Endothelial cell of umbilical vein (primary cell): ENCODE measurements at regions not wholly inside any gene's neighbourhood (a gene's known extent, or its start where the extent isn't known, plus 50 kb on each side); places are given as distances from the start of the nearest gene placed in this dataset.

ENCODE experiments used
- MYC ChIP-seq: IDR thresholded peaks from one replicate; pipeline ENCODE4 v1.6.1; 2011; ENCODE audit warnings: mild to moderate bottlenecking, low read depth, low read length
- POLR2A ChIP-seq: IDR thresholded peaks from 2 replicates; pipeline ENCODE4 v1.6.1; 2012; ENCODE audit warnings: low read depth, mild to moderate bottlenecking, control low read depth, low read length
- POLR2AphosphoS5 ChIP-seq: IDR thresholded peaks from 2 replicates; pipeline ENCODE4 v1.6.1; 2012; ENCODE audit warnings: low read depth, mild to moderate bottlenecking, control low read depth, low read length, moderate library complexity; ENCODE audit not compliant: insufficient read depth
- TF ChIP-seq, protein P1 (sequence below), 2 donors: IDR thresholded peaks; 1 replicate in 1 of 2; 2 replicates in 1 of 2; pipeline ENCODE4 v1.5.1; 2011; ENCODE audit warnings: low read length in 2 of 2, mild to moderate bottlenecking in 2 of 2, moderate library complexity in 2 of 2, control low read depth in 1 of 2, inconsistent platforms in 1 of 2, low read depth in 1 of 2; ENCODE audit not compliant: insufficient read depth in 1 of 2; ENCODE audit errors: extremely low read depth in 1 of 2

DNA sequence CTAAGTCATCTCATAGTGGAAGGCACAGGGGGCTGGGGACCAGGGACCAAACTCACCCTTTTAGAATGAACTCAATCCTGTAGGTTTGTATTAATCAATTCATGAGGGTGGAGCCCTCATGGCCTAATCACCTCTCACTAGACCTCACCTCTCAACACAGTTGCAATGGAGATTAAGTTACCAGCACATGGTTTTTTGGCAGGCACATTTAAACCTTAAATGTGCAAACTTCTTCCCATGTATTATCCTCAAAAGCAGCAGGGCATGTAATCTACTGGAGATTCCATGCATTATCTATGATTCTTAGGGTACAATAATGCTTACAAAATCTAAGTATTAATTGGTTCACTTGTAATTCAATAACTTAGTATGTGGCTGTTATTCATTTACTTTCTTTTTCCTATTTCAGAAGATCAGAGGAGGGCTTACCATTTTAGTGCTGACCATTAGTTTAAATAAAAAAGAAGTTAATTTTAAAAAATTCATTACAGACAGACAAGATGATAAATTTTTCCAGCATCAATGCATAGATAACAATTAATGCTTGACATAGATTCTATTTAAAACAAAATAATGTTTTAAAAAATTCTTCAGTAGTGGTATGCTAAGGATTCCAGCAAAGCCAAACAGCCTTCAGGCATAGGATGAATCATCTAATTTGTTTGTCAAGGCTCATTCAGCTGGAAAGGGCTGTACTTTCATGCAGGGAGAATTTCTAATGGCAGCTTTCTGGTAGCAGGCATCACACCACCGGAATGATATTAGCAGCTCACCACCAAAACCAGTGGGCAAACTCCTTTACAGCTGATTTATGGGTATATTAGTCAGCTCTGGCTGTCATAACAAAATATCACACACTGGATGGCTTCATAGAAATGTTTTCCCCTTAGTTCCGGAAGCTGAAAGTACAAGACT is 124.6 kb upstream of the ZNF648 start:
- TF ChIP-seq POLR2A = no peak
- no peak for TF ChIP-seq MYC
- TF ChIP-seq, protein P1, sequence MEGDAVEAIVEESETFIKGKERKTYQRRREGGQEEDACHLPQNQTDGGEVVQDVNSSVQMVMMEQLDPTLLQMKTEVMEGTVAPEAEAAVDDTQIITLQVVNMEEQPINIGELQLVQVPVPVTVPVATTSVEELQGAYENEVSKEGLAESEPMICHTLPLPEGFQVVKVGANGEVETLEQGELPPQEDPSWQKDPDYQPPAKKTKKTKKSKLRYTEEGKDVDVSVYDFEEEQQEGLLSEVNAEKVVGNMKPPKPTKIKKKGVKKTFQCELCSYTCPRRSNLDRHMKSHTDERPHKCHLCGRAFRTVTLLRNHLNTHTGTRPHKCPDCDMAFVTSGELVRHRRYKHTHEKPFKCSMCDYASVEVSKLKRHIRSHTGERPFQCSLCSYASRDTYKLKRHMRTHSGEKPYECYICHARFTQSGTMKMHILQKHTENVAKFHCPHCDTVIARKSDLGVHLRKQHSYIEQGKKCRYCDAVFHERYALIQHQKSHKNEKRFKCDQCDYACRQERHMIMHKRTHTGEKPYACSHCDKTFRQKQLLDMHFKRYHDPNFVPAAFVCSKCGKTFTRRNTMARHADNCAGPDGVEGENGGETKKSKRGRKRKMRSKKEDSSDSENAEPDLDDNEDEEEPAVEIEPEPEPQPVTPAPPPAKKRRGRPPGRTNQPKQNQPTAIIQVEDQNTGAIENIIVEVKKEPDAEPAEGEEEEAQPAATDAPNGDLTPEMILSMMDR (IDR thresholded peaks at IDR 0.05; ENCODE audit: extremely low read depth in 1 of 2, insufficient read depth in 1 of 2, low read depth in 1 of 2, low read length in 2 of 2) = no peak
- no peak for TF ChIP-seq POLR2AphosphoS5
